ENCODE measurements at regions not wholly inside any gene's neighbourhood (a gene's known extent, or its start where the extent isn't known, plus 50 kb on each side); places are given as distances from the start of the nearest gene placed in this dataset.
A peak's percentile ranks its signal among the peaks of the same experiment; 100 is the strongest.

GRCh38 chr11:35056391-35057093, 82.4 kb upstream of the CD44 start:
- H3K4me1 Mint-ChIP-seq = peaks cover 51 to 56% (median 54%) of the 10 kb centered on the region in 3 donors
- H3K27ac Mint-ChIP-seq = peak overlapping the region in 1 of 2 donors; percentile 66
- no peaks in the 10 kb centered on the region for H3K27me3 ChIP-seq (replicated peaks in 1 of 2; ENCODE audit: control insufficient read depth in 2 of 2, extremely low read depth in 1 of 2, insufficient read depth in 2 of 2, low read length in 1 of 2)
- peaks cover 21 to 27% of the 10 kb centered on the region in 2 experiments for H3K4me1 ChIP-seq (ENCODE audit: control insufficient read depth in 1 of 2, extremely low read depth in 1 of 2, insufficient read depth in 2 of 2, low read length in 2 of 2)
- H3K36me3 ChIP-seq (ENCODE audit: control insufficient read depth in 2 of 2, extremely low read depth in 1 of 2, insufficient read depth in 1 of 2, low read length in 1 of 2) = no peaks in the 10 kb centered on the region
- ChIA-PET POLR2A (interaction anchor here (0.7 to 1.6 kb wide), 2 partner anchors 15 to 16 kb away, joined by 3 to 10 read pairs; no protein-coding TSS in a partner anchor), CTCF (interaction anchor here (1.0 to 1.6 kb wide), 2 partner anchors 9 to 11 kb away, joined by 4 read pairs; no protein-coding TSS in a partner anchor)
- no CpG with 5 or more reads among the region's 1 CpG for WGBS (ENCODE audit: insufficient coverage)
- H3K27me3 Mint-ChIP-seq = no peaks in the 10 kb centered on the region
- H3K4me3 Mint-ChIP-seq = no peak overlapping the region
- DNase-seq (no peak), ATAC-seq (replicated peaks in 1 of 4) (no peak)
- H3K27ac ChIP-seq (ENCODE audit: low read length) = no peak overlapping the region
- H3K9me3 ChIP-seq = no peaks in the 10 kb centered on the region
- peaks cover 5% of the 10 kb centered on the region for H3K36me3 Mint-ChIP-seq
- no peak overlapping the region for H3K4me3 ChIP-seq (ENCODE audit: control insufficient read depth in 1 of 2, extremely low read depth in 1 of 2, low read length in 1 of 2)
- H3K9me3 Mint-ChIP-seq = peaks cover 0 to 15% (median 4%) of the 10 kb centered on the region in 3 donors

GRCh38 chr11:35057926-35058668, 80.9 kb upstream of the CD44 start:
- Histone ChIP-seq H3K27ac (ENCODE audit: low read length) (no peak overlapping the region), H3K27me3 (replicated peaks in 1 of 2; ENCODE audit: control insufficient read depth in 2 of 2, extremely low read depth in 1 of 2, insufficient read depth in 2 of 2, low read length in 1 of 2) (no peaks in the 10 kb centered on the region), H3K4me3 (ENCODE audit: control insufficient read depth in 1 of 2, extremely low read depth in 1 of 2, low read length in 1 of 2) (no peak overlapping the region), H3K4me1 (ENCODE audit: control insufficient read depth in 1 of 2, extremely low read depth in 1 of 2, insufficient read depth in 2 of 2, low read length in 2 of 2) (peaks cover 21% of the 10 kb centered on the region in 2 experiments), H3K36me3 (ENCODE audit: control insufficient read depth in 2 of 2, extremely low read depth in 1 of 2, insufficient read depth in 1 of 2, low read length in 1 of 2) (no peaks in the 10 kb centered on the region), H3K9me3 (no peaks in the 10 kb centered on the region)
- ATAC-seq (replicated peaks in 1 of 4) (peak in 1 of 4 experiments; percentile 67), DNase-seq (peak in 1 of 35 experiments; percentile 45)
- Mint-ChIP-seq H3K4me3 (peak overlapping the region in 1 of 3 donors; percentile 5), H3K27me3 (no peaks in the 10 kb centered on the region), H3K9me3 (peaks cover 0 to 15% (median 4%) of the 10 kb centered on the region in 3 donors), H3K4me1 (peaks cover 41 to 51% (median 46%) of the 10 kb centered on the region in 3 donors), H3K36me3 (peaks cover 5% of the 10 kb centered on the region), H3K27ac (peak overlapping the region; percentile 66 to 81)
- WGBS (ENCODE audit: insufficient coverage) = 100% methylated on average over 2 of the region's 2 CpGs
- ChIA-PET CTCF (interaction anchor here (0.9 to 1.6 kb wide), 5 partner anchors 7 to 13 kb away, joined by 3 to 6 read pairs (median 4); no protein-coding TSS in a partner anchor), POLR2A (interaction anchor here (0.6 to 1.6 kb wide), 7 partner anchors 11 to 195 kb away, joined by 3 to 6 read pairs (median 4); no protein-coding TSS in a partner anchor)

GRCh38 chr11:35058669-35059434, 80.1 kb upstream of the CD44 start:
- peak overlapping the region in 1 of 3 donors; percentile 5 for H3K4me3 Mint-ChIP-seq
- peaks cover 0 to 15% (median 4%) of the 10 kb centered on the region in 3 donors for H3K9me3 Mint-ChIP-seq

GRCh38 chr11:35061516-35062440, 77.2 kb upstream of the CD44 start:
- peaks cover 51 to 57% (median 56%) of the 10 kb centered on the region in 3 donors for H3K4me1 Mint-ChIP-seq
- Histone ChIP-seq H3K9me3 (no peaks in the 10 kb centered on the region), H3K27ac (ENCODE audit: low read length) (no peak overlapping the region), H3K27me3 (replicated peaks in 1 of 2; ENCODE audit: control insufficient read depth in 2 of 2, extremely low read depth in 1 of 2, insufficient read depth in 2 of 2, low read length in 1 of 2) (no peaks in the 10 kb centered on the region), H3K4me1 (ENCODE audit: control insufficient read depth in 1 of 2, extremely low read depth in 1 of 2, insufficient read depth in 2 of 2, low read length in 2 of 2) (peaks cover 26 to 33% of the 10 kb centered on the region in 2 experiments), H3K36me3 (ENCODE audit: control insufficient read depth in 2 of 2, extremely low read depth in 1 of 2, insufficient read depth in 1 of 2, low read length in 1 of 2) (no peaks in the 10 kb centered on the region), H3K4me3 (ENCODE audit: control insufficient read depth in 1 of 2, extremely low read depth in 1 of 2, low read length in 1 of 2) (no peak overlapping the region)
- no peaks in the 10 kb centered on the region for H3K27me3 Mint-ChIP-seq
- no peaks in the 10 kb centered on the region for H3K36me3 Mint-ChIP-seq
- ChIA-PET POLR2A (interaction anchor here (0.6 to 1.2 kb wide), 4 partner anchors 11 to 119 kb away, joined by 3 to 4 read pairs (median 3); no protein-coding TSS in a partner anchor), CTCF (interaction anchor here (0.5 to 1.6 kb wide), 2 partner anchors 14 to 294 kb away, joined by 3 to 7 read pairs; no protein-coding TSS in a partner anchor)
- DNase-seq = no peak
- no CpG with 5 or more reads among the region's 5 CpGs for WGBS (ENCODE audit: insufficient coverage)
- no peak overlapping the region for H3K4me3 Mint-ChIP-seq
- ATAC-seq (replicated peaks in 1 of 4) = no peak
- no peak overlapping the region for H3K27ac Mint-ChIP-seq
- H3K9me3 Mint-ChIP-seq = peaks cover 0 to 7% (median 7%) of the 10 kb centered on the region in 3 donors

More at GRCh38 chr11:35058669-35059434, 80.1 kb upstream of the CD44 start:
- H3K4me1 ChIP-seq (ENCODE audit: control insufficient read depth in 1 of 2, extremely low read depth in 1 of 2, insufficient read depth in 2 of 2, low read length in 2 of 2) = peaks cover 21% of the 10 kb centered on the region in 2 experiments
- ChIA-PET CTCF (interaction anchor here (0.6 to 1.2 kb wide), 4 partner anchors 8 to 133 kb away, joined by 3 to 6 read pairs (median 3); no protein-coding TSS in a partner anchor), POLR2A (interaction anchor here (0.6 to 1.6 kb wide), 8 partner anchors 11 to 194 kb away, joined by 3 to 6 read pairs (median 4); no protein-coding TSS in a partner anchor)
- H3K36me3 ChIP-seq (ENCODE audit: control insufficient read depth in 2 of 2, extremely low read depth in 1 of 2, insufficient read depth in 1 of 2, low read length in 1 of 2) = no peaks in the 10 kb centered on the region
- ATAC-seq (replicated peaks in 1 of 4) = peak in 3 of 4 experiments; percentile 55 to 63 (median 56)
- no peaks in the 10 kb centered on the region for H3K27me3 ChIP-seq (replicated peaks in 1 of 2; ENCODE audit: control insufficient read depth in 2 of 2, extremely low read depth in 1 of 2, insufficient read depth in 2 of 2, low read length in 1 of 2)
- peak overlapping the region; percentile 2 for H3K27ac ChIP-seq (ENCODE audit: low read length)
- 53% methylated on average over 3 of the region's 5 CpGs for WGBS (ENCODE audit: insufficient coverage)
- Mint-ChIP-seq H3K27me3 (no peaks in the 10 kb centered on the region), H3K27ac (peak overlapping the region; percentile 67 to 77), H3K4me1 (peaks cover 41 to 51% (median 46%) of the 10 kb centered on the region in 3 donors), H3K36me3 (peaks cover 5% of the 10 kb centered on the region)
- H3K4me3 ChIP-seq (ENCODE audit: control insufficient read depth in 1 of 2, extremely low read depth in 1 of 2, low read length in 1 of 2) = no peak overlapping the region
- H3K9me3 ChIP-seq = no peaks in the 10 kb centered on the region
- DNase-seq = no peak

GRCh38 chr11:35063488-35063931, 75.5 kb upstream of the CD44 start:
- DNase-seq (no peak), ATAC-seq (replicated peaks in 1 of 4) (no peak)
- Histone ChIP-seq H3K9me3 (no peaks in the 10 kb centered on the region), H3K4me1 (ENCODE audit: control insufficient read depth in 1 of 2, extremely low read depth in 1 of 2, insufficient read depth in 2 of 2, low read length in 2 of 2) (peaks cover 27 to 34% of the 10 kb centered on the region in 2 experiments), H3K27me3 (replicated peaks in 1 of 2; ENCODE audit: control insufficient read depth in 2 of 2, extremely low read depth in 1 of 2, insufficient read depth in 2 of 2, low read length in 1 of 2) (no peaks in the 10 kb centered on the region), H3K36me3 (ENCODE audit: control insufficient read depth in 2 of 2, extremely low read depth in 1 of 2, insufficient read depth in 1 of 2, low read length in 1 of 2) (no peaks in the 10 kb centered on the region), H3K27ac (ENCODE audit: low read length) (no peak overlapping the region), H3K4me3 (ENCODE audit: control insufficient read depth in 1 of 2, extremely low read depth in 1 of 2, low read length in 1 of 2) (no peak overlapping the region)
- peaks cover 47 to 58% (median 53%) of the 10 kb centered on the region in 3 donors for H3K4me1 Mint-ChIP-seq
- peaks cover 0 to 6% (median under 1%) of the 10 kb centered on the region in 3 donors for H3K9me3 Mint-ChIP-seq
- H3K27me3 Mint-ChIP-seq = no peaks in the 10 kb centered on the region
- CTCF ChIA-PET = no interaction called here
- POLR2A ChIA-PET = no interaction called here
- H3K4me3 Mint-ChIP-seq = no peak overlapping the region
- no peaks in the 10 kb centered on the region for H3K36me3 Mint-ChIP-seq
- 94% methylated on average over 5 of the region's 6 CpGs for WGBS (ENCODE audit: insufficient coverage)
- no peak overlapping the region for H3K27ac Mint-ChIP-seq

Measured in T-cell (primary cell).